Heart left ventricle (tissue), 13 donors: ENCODE measurements at regions not wholly inside any gene's neighbourhood (a gene's known extent, or its start where the extent isn't known, plus 50 kb on each side); places are given as distances from the start of the nearest gene placed in this dataset.

ENCODE experiments used
- POLR2A ChIP-seq, 2 donors: fragments of 450-650 bp; IDR thresholded peaks; one replicate each; pipeline ENCODE4 v1.6.1; 2017; ENCODE audit warnings: antibody characterized with exemption in 2 of 2, mild to moderate bottlenecking in 2 of 2, moderate library complexity in 2 of 2
- TF ChIP-seq, protein P1 (sequence below), 12 donors: fragments of 200-600 bp; sonication (generic) in 4 of 12; IDR thresholded peaks; one replicate each; pipeline versions ENCODE4 v1.5.0 to v1.8.0; 2018 to 2022; ENCODE audit warnings: antibody characterized with exemption in 12 of 12, mild to moderate bottlenecking in 5 of 12
- donor health status: ischemic (EF 13 %, LVEDD 7.1; RV severe dilation, severe dysfunction).
- donor health status: DM: no; HTN: yes; CAD: no.
- donor health status: DM: no; HTN: no; CAD: no.
- donor health status: ischemic (EF 25% LVEDD 6.9; RV normal size, moderate dysfunction).
- donor health status: ischemic (EF 25% LVEDD 5.7; RV mildly dilated, moderate dysfunction).
- donor health status: ischemic (EF 35%, LVEDD 5.7; RV mildly dilated, moderate dysfunction).
- donor health status: nonischemic (EF 11% LVEDD 7.7; RV severe dilation, severe dysfunction).
- donor health status: DM: yes; HTN: yes; CAD: no.
- donor health status: PGD.
- donor health status: ischemic (EF 29% LVEDD 5.4; RV normal size, mild dysfunction).
- donor health status: nonischemic (EF 23%, LVEDD 6.1; RV moderate dilation, normal function).

GRCh38 chr5:130488252-130488651, 584.0 kb downstream of the CHSY3 start:
- TF ChIP-seq, protein P1, sequence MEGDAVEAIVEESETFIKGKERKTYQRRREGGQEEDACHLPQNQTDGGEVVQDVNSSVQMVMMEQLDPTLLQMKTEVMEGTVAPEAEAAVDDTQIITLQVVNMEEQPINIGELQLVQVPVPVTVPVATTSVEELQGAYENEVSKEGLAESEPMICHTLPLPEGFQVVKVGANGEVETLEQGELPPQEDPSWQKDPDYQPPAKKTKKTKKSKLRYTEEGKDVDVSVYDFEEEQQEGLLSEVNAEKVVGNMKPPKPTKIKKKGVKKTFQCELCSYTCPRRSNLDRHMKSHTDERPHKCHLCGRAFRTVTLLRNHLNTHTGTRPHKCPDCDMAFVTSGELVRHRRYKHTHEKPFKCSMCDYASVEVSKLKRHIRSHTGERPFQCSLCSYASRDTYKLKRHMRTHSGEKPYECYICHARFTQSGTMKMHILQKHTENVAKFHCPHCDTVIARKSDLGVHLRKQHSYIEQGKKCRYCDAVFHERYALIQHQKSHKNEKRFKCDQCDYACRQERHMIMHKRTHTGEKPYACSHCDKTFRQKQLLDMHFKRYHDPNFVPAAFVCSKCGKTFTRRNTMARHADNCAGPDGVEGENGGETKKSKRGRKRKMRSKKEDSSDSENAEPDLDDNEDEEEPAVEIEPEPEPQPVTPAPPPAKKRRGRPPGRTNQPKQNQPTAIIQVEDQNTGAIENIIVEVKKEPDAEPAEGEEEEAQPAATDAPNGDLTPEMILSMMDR (IDR thresholded peaks at IDR 0.05): no peak
- no peak for TF ChIP-seq POLR2A (IDR thresholded peaks at IDR 0.05)
